ENCODE measurements at regions not wholly inside any gene's neighbourhood (a gene's known extent, or its start where the extent isn't known, plus 50 kb on each side); places are given as distances from the start of the nearest gene placed in this dataset.

DNA sequence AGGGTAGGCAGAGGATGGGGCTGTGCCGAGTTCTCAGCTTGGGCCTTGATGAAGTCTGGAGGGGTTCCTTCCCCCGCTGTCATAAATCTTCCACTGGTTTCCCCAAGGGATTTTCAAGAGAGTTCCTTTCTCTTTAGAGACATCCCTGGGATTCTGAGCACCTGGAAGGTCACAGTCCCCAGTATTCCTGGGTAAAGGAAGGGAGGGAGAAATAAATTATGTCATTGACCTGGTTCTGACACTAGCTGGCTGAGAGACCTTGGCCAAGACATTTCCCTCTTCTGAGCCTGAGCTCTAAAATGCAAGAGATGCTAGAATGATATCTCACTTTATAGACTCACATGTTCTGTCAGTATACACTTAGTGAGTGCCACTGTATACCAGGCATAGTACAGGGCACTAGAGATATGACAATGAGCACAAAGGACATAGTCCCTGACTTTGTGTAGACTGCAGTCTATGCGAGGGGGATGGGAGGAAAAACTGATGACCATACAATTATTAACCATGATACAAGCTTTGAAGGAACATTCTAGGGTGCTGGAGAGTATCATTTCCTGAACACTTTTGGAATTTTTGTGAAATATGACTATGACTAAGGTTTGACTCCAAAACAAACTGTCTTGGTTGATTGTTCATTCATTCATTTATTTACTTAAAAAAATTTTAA, 165.8 kb upstream of the JUN start:
- TF ChIP-seq TAF1 (IDR thresholded peaks at IDR 0.05; ENCODE audit: borderline replicate concordance, insufficient read depth, low read length) = no peak
- no peak for TF ChIP-seq REST (IDR thresholded peaks at IDR 0.05; ENCODE audit: insufficient read depth in 1 of 2, low read depth in 2 of 2, low read length in 2 of 2)
- TF ChIP-seq POLR2AphosphoS5 (IDR thresholded peaks at IDR 0.05; ENCODE audit: low read depth, low read length) = no peak

All from PFSK-1 (cell line).